Activated naive CD8-positive, alpha-beta T cell treated with anti-CD3 and anti-CD28 coated beads, Interleukin-2, amount 50 U/mL, for 24 hours (primary cell): ENCODE measurements at regions not wholly inside any gene's neighbourhood (a gene's known extent, or its start where the extent isn't known, plus 50 kb on each side); places are given as distances from the start of the nearest gene placed in this dataset.
"Not testable (repeated sequence)": the region's sequence is repeated elsewhere in the genome, so short reads cannot be mapped to it uniquely, and the experiment has no call there.

Experiments
- ATAC-seq: fragments of 150-1000 bp; cut with Tn5 transposase; one replicate; pipeline ENCODE4 v1.10.0; 2021
- DNase-seq: peaks from one replicate; pipeline ENCODE4 v3.0.0; 2021
- H3K27ac Mint-ChIP-seq: one replicate; pipeline ENCODE4 v1.8.0; 2021; ENCODE audit warnings: mild to moderate bottlenecking, mixed read lengths
- H3K27me3 Mint-ChIP-seq: one replicate; pipeline ENCODE4 v1.8.0; 2021; ENCODE audit warnings: mixed read lengths
- H3K36me3 Mint-ChIP-seq: one replicate; pipeline ENCODE4 v1.8.0; 2021; ENCODE audit warnings: low read depth, mixed read lengths
- H3K4me1 Mint-ChIP-seq: one replicate; pipeline ENCODE4 v1.8.0; 2021; ENCODE audit warnings: mixed read lengths
- H3K4me3 Mint-ChIP-seq: one replicate; pipeline ENCODE4 v1.8.0; 2021; ENCODE audit warnings: mild to moderate bottlenecking, moderate library complexity, mixed read lengths
- H3K9me3 Mint-ChIP-seq: one replicate; pipeline ENCODE4 v1.8.0; 2021; ENCODE audit warnings: mixed read lengths

DNA sequence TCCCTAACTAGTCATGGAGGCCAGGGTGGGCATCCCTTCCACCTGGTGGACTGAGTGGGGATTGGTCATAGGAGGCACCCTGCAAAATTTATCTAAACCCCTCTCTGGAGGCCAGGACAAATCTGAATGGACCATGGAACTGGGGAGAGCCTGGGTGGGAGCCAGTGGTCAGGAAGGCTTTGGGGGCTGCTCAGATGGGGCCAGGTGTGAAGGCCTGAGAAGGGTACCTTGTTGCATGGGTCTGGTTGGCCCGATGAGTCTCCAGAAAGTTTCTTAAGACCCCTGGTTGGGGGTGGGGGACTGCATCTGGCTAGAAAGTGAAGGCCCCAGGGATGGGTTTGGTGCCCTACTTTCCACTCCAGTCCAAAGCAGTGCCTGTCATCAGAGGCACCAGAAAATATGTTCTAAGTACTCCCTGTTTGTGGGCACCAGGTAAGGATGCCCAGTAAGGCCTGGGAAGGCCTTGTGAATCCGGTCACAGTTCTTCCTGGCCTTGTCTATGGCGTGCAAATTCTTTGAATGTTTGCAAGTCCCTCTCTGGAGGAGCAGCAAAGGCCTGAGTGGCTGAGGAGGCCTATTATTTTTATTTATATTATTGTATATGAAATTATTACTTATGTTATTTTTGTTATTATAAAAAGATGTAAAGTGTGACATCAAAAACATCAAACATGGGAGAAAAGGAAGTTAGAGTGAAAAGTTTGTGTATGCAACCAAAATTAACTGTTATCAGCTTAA is 1729.0 kb downstream of the SPATA31A7 start:
- not testable (repeated sequence) for H3K27me3 Mint-ChIP-seq, H3K36me3 Mint-ChIP-seq, DNase-seq, ATAC-seq, H3K27ac Mint-ChIP-seq, H3K4me1 Mint-ChIP-seq, H3K9me3 Mint-ChIP-seq, H3K4me3 Mint-ChIP-seq

DNA sequence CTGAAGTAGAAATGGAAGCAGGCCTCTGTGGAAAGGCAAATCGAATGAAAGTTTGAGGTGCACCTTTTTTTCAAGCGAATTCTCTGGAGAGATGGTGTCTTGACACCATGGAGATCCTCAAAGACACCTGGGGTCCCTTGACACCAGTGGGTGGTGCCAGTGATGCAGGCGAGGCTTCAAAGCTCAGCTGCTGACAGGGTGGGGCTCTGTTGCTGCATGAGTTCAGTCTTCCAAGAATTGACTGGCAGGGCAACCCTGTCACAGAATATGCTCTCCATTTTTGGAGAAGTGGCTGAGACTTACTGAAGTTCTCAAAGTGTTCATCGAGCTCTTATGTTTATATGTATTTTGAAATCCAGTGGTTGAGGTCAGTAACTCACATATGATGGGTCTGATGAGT is 1741.6 kb downstream of the SPATA31A7 start:
- H3K36me3 Mint-ChIP-seq, H3K27me3 Mint-ChIP-seq, H3K27ac Mint-ChIP-seq, H3K9me3 Mint-ChIP-seq, H3K4me3 Mint-ChIP-seq, DNase-seq, H3K4me1 Mint-ChIP-seq, ATAC-seq: not testable (repeated sequence)

DNA sequence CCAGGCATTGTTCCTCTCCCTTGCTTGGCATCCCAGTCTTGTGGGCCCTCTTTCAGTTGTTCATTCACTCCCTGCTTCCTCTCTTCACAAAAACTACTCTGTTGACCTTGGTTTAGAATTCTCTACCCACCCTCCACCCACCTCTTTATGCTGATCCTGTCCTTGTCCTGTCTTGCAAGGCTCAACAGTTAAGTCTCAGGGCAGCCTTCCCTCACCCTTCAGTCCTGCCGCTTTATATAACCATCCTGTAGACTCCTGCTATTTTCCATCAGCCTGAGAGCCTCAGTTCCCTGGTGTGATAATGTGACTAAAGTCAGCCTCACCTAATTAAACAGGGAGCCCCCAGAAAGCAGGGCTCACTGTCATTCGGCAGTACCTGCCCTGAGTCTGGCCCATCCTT is 1763.0 kb downstream of the SPATA31A7 start:
- H3K9me3 Mint-ChIP-seq, H3K36me3 Mint-ChIP-seq, H3K4me3 Mint-ChIP-seq, H3K27me3 Mint-ChIP-seq, DNase-seq, H3K4me1 Mint-ChIP-seq, H3K27ac Mint-ChIP-seq, ATAC-seq: not testable (repeated sequence)
